ENCODE measurements at regions not wholly inside any gene's neighbourhood (a gene's known extent, or its start where the extent isn't known, plus 50 kb on each side); places are given as distances from the start of the nearest gene placed in this dataset.
"Not testable (repeated sequence)": the region's sequence is repeated elsewhere in the genome, so short reads cannot be mapped to it uniquely, and the experiment has no call there.

- TF ChIP-seq CTCF (IDR thresholded peaks at IDR 0.05; ENCODE audit: insufficient read depth, low read length, poor library complexity, severe bottlenecking), result no peak
- no peak for DNase-seq (ENCODE audit: low read depth)
These were observed 2138.3 kb upstream of the DEFB115 start for GRCh38 chr20:29119141-29119540.

GRCh38 chr20:29119684-29120083 is 2137.8 kb upstream of the DEFB115 start:
- not testable (repeated sequence) for H3K4me3 ChIP-seq (ENCODE audit: low read depth, low read length); H3K36me3 ChIP-seq (ENCODE audit: control insufficient read depth, insufficient read depth, low read length); DNase-seq (ENCODE audit: low read depth); H3K27me3 ChIP-seq (ENCODE audit: control insufficient read depth, insufficient read depth, low read length)

More at GRCh38 chr20:29119141-29119540, 2138.3 kb upstream of the DEFB115 start:
- Histone ChIP-seq H3K36me3 (ENCODE audit: control insufficient read depth, insufficient read depth, low read length) (no peaks in the 10 kb centered on the region), H3K4me3 (ENCODE audit: low read depth, low read length) (no peak overlapping the region), H3K27me3 (ENCODE audit: control insufficient read depth, insufficient read depth, low read length) (no peaks in the 10 kb centered on the region)

GRCh38 chr20:29120088-29120487 is 2137.4 kb upstream of the DEFB115 start:
- H3K4me3 ChIP-seq (ENCODE audit: low read depth, low read length); H3K27me3 ChIP-seq (ENCODE audit: control insufficient read depth, insufficient read depth, low read length); DNase-seq (ENCODE audit: low read depth); H3K36me3 ChIP-seq (ENCODE audit: control insufficient read depth, insufficient read depth, low read length): not testable (repeated sequence)

- not testable (repeated sequence) for DNase-seq (ENCODE audit: low read depth); H3K4me3 ChIP-seq (ENCODE audit: low read depth, low read length); H3K27me3 ChIP-seq (ENCODE audit: control insufficient read depth, insufficient read depth, low read length); H3K36me3 ChIP-seq (ENCODE audit: control insufficient read depth, insufficient read depth, low read length)
These were observed 2136.9 kb upstream of the DEFB115 start for GRCh38 chr20:29120575-29120974.

GRCh38 chr20:29122784-29123183 is 2134.7 kb upstream of the DEFB115 start:
- H3K27me3 ChIP-seq (ENCODE audit: control insufficient read depth, insufficient read depth, low read length); H3K36me3 ChIP-seq (ENCODE audit: control insufficient read depth, insufficient read depth, low read length); H3K4me3 ChIP-seq (ENCODE audit: low read depth, low read length); DNase-seq (ENCODE audit: low read depth): not testable (repeated sequence)

GRCh38 chr20:29123861-29124260 is 2133.6 kb upstream of the DEFB115 start:
- no peaks in the 10 kb centered on the region for H3K36me3 ChIP-seq (ENCODE audit: control insufficient read depth, insufficient read depth, low read length)
- TF ChIP-seq CTCF (IDR thresholded peaks at IDR 0.05; ENCODE audit: insufficient read depth, low read length, poor library complexity, severe bottlenecking), result no peak
- H3K27me3 ChIP-seq (ENCODE audit: control insufficient read depth, insufficient read depth, low read length), result no peaks in the 10 kb centered on the region
- H3K4me3 ChIP-seq (ENCODE audit: low read depth, low read length), result no peak overlapping the region
- DNase-seq (ENCODE audit: low read depth), result no peak
